Endothelial cell of umbilical vein (primary cell): ENCODE measurements at regions not wholly inside any gene's neighbourhood (a gene's known extent, or its start where the extent isn't known, plus 50 kb on each side); places are given as distances from the start of the nearest gene placed in this dataset.

Experiments used
- BruUV-seq: library from RNA; stranded (reverse); fragments of 400-500 nt; replicated peaks from 2 replicates; lab custom pipeline; 2021; lab: Mats Ljungman, UMichigan
- CTCF ChIA-PET: fragments of 300-600, 350-600 bp; sonication (Branson Sonifier 250); formaldehyde crosslinking; loops from one replicate; lab custom pipeline; 2021; ENCODE audit warnings: antibody characterized with exemption, inconsistent platforms; lab: Charles Lee
- POLR2A ChIA-PET: fragments of 300-600, 350-600 bp; sonication (Branson Sonifier 250); formaldehyde crosslinking; loops from one replicate; lab custom pipeline; 2021; ENCODE audit warnings: antibody characterized with exemption, inconsistent platforms; lab: Charles Lee
- DNase-seq: peaks from one replicate; pipeline ENCODE4 v3.0.0-alpha.2; 2011; ENCODE audit warnings: low read depth, low spot score
- FAIRE-seq: peaks from 2 replicates; lab custom pipeline; 2011; peaks lifted over from hg19 to GRCh38; lab: Jason Lieb, UNC
- H2AFZ ChIP-seq: 2 replicates; pipeline ENCODE4 v1.6.0; 2012; ENCODE audit warnings: low read depth, low read length, control low read depth, inconsistent platforms
- H3K27ac ChIP-seq: 2 replicates; pipeline ENCODE4 v1.5.1; 2011; ENCODE audit warnings: low read depth, mild to moderate bottlenecking, control low read depth, low read length, moderate library complexity; ENCODE audit not compliant: insufficient read depth
- H3K27me3 ChIP-seq, 2 experiments: 2 replicates each; pipeline versions ENCODE4 v1.6.0 to v1.6.1; 2011; ENCODE audit warnings: low read length in 2 of 2, mixed read lengths in 1 of 2; ENCODE audit not compliant: control insufficient read depth in 2 of 2, insufficient read depth in 2 of 2
- H3K36me3 ChIP-seq, 2 experiments: 2 replicates in 1 of 2; 3 replicates in 1 of 2; pipeline ENCODE4 v1.5.1; 2011; ENCODE audit warnings: low read length in 2 of 2, mild to moderate bottlenecking in 1 of 2, moderate library complexity in 1 of 2; ENCODE audit not compliant: control insufficient read depth in 2 of 2, insufficient read depth in 2 of 2; ENCODE audit errors: extremely low read depth in 1 of 2
- H3K4me1 ChIP-seq: 3 replicates; pipeline ENCODE4 v1.5.1; 2011; ENCODE audit warnings: mild to moderate bottlenecking, low read length; ENCODE audit not compliant: control insufficient read depth, insufficient read depth; ENCODE audit errors: extremely low read depth
- H3K4me2 ChIP-seq: 2 replicates; pipeline ENCODE4 v1.6.1; 2011; ENCODE audit warnings: low read length, control low read depth, mixed read lengths; ENCODE audit not compliant: insufficient read depth
- H3K4me3 ChIP-seq, 3 experiments: fragments of 200-600 bp in 1 of 3; sonication (generic), shearing (Covaris generic) in 1 of 3; replicated peaks in 1 of 3; 2 replicates each; pipeline ENCODE4 v1.5.1; 2011 to 2016; ENCODE audit warnings: control low read depth in 3 of 3, low read length in 3 of 3, mild to moderate bottlenecking in 2 of 3, inconsistent platforms in 1 of 3, low read depth in 1 of 3, moderate library complexity in 1 of 3; ENCODE audit not compliant: insufficient read depth in 1 of 3
- H3K79me2 ChIP-seq: 2 replicates; pipeline ENCODE4 v1.6.0; 2012; ENCODE audit warnings: low read length, inconsistent platforms; ENCODE audit not compliant: control insufficient read depth, insufficient read depth
- H3K9ac ChIP-seq: replicated peaks from 2 replicates; pipeline ENCODE3; 2011; ENCODE audit warnings: low read length, control low read depth; ENCODE audit not compliant: insufficient read depth; ENCODE audit errors: extremely low read depth
- H3K9me1 ChIP-seq: replicated peaks from 3 replicates; pipeline ENCODE4 v1.6.0; 2011; ENCODE audit warnings: mild to moderate bottlenecking, low read length; ENCODE audit not compliant: control insufficient read depth, insufficient read depth; ENCODE audit errors: extremely low read depth
- H3K9me3 ChIP-seq: replicated peaks from 2 replicates; pipeline ENCODE4 v1.5.1; 2012; ENCODE audit warnings: low read length, inconsistent platforms; ENCODE audit not compliant: control insufficient read depth, insufficient read depth
- H4K20me1 ChIP-seq: replicated peaks from 2 replicates; pipeline ENCODE3; 2011; ENCODE audit warnings: mild to moderate bottlenecking, low read length; ENCODE audit not compliant: control insufficient read depth, insufficient read depth; ENCODE audit errors: extremely low read depth
- EZH2 ChIP-seq: IDR thresholded peaks from 2 replicates; pipeline ENCODE4 v1.6.1; 2012; ENCODE audit warnings: borderline replicate concordance, low read depth, mild to moderate bottlenecking, moderate library complexity, low read length, inconsistent platforms; ENCODE audit not compliant: severe bottlenecking
- FOS ChIP-seq: IDR thresholded peaks from 2 replicates; pipeline ENCODE4 v1.6.1; 2011; ENCODE audit warnings: mild to moderate bottlenecking, low read length, moderate library complexity, borderline replicate concordance; ENCODE audit not compliant: insufficient read depth
- GATA2 ChIP-seq: IDR thresholded peaks from 2 replicates; pipeline ENCODE4 v1.7.0; 2011; ENCODE audit warnings: low read depth, mild to moderate bottlenecking, moderate library complexity, mixed read lengths, low read length; ENCODE audit not compliant: insufficient read length, insufficient read depth
- JUN ChIP-seq: IDR thresholded peaks from 2 replicates; pipeline ENCODE4 v1.6.1; 2011; ENCODE audit warnings: borderline replicate concordance, low read depth; ENCODE audit not compliant: insufficient read length, insufficient read depth
- MYC ChIP-seq: IDR thresholded peaks from one replicate; pipeline ENCODE4 v1.6.1; 2011; ENCODE audit warnings: mild to moderate bottlenecking, low read depth, low read length
- POLR2A ChIP-seq: IDR thresholded peaks from 2 replicates; pipeline ENCODE4 v1.6.1; 2012; ENCODE audit warnings: low read depth, mild to moderate bottlenecking, control low read depth, low read length
- POLR2AphosphoS5 ChIP-seq: IDR thresholded peaks from 2 replicates; pipeline ENCODE4 v1.6.1; 2012; ENCODE audit warnings: low read depth, mild to moderate bottlenecking, control low read depth, low read length, moderate library complexity; ENCODE audit not compliant: insufficient read depth
- dilution Hi-C: fragments of 300-500 bp; cut with MboI; formaldehyde crosslinking; loops from one replicate; pipeline ENCODE4 v1.15.0; 2019; ENCODE audit warnings: low sequenced_read_pairs; ENCODE audit not compliant: extremely low pct_ligation_motif_present
- intact Hi-C: fragments of 100-400 bp; cut with micrococcal nuclease; formaldehyde crosslinking; loops from one replicate; pipeline ENCODE4 v1.10.0; 2022
- TF ChIP-seq, protein P1 (sequence below), 2 donors: IDR thresholded peaks; 1 replicate in 1 of 2; 2 replicates in 1 of 2; pipeline ENCODE4 v1.5.1; 2011; ENCODE audit warnings: low read length in 2 of 2, mild to moderate bottlenecking in 2 of 2, moderate library complexity in 2 of 2, control low read depth in 1 of 2, inconsistent platforms in 1 of 2, low read depth in 1 of 2; ENCODE audit not compliant: insufficient read depth in 1 of 2; ENCODE audit errors: extremely low read depth in 1 of 2

DNA sequence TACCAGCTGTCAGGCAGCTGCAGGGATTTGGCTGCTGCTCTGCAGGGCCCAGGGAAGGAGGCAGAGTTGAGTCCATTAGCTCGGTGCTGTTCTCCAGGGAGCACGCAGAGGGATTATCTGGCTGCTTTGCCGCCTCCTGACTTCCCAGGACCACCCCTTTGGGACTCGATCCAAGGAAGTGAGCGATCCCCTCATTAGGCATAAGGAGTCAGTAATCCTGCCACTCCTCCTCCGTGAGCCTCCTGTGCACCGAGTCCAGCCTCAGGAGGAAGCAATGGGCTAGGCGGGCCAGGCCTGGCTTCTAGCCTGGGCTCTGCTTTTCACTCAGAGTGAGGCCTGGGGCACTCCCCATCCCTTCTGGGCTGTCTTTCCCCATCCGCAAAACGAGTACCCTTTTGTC, 417.9 kb downstream of the RPS24 start:
- no peak for TF ChIP-seq POLR2AphosphoS5
- no TSS peak for BruUV-seq
- Histone ChIP-seq H2AFZ (no peak overlapping the region), H3K4me3 (no peak overlapping the region), H3K4me1 (peaks cover 10% of the 10 kb centered on the region), H3K27me3 (no peaks in the 10 kb centered on the region), H3K4me2 (no peak overlapping the region), H3K79me2 (peaks cover 2% of the 10 kb centered on the region), H3K36me3 (no peaks in the 10 kb centered on the region), H3K27ac (no peak overlapping the region), H3K9ac (no peak overlapping the region), H3K9me3 (no peaks in the 10 kb centered on the region), H4K20me1 (no peaks in the 10 kb centered on the region), H3K9me1 (no peaks in the 10 kb centered on the region)
- intact Hi-C loops, result loop anchor here (10.0 kb wide), 1 partner anchor 743 kb away; no protein-coding TSS in a partner anchor
- DNase-seq (peak; percentile 21), FAIRE-seq (peak; percentile 15)
- CTCF ChIA-PET, result interaction anchor here (1.2 kb wide), 1 partner anchor 91 kb away, joined by 3 read pairs; no protein-coding TSS in a partner anchor
- POLR2A ChIA-PET, result no interaction called here
- dilution Hi-C loops, result no loop called here

DNA sequence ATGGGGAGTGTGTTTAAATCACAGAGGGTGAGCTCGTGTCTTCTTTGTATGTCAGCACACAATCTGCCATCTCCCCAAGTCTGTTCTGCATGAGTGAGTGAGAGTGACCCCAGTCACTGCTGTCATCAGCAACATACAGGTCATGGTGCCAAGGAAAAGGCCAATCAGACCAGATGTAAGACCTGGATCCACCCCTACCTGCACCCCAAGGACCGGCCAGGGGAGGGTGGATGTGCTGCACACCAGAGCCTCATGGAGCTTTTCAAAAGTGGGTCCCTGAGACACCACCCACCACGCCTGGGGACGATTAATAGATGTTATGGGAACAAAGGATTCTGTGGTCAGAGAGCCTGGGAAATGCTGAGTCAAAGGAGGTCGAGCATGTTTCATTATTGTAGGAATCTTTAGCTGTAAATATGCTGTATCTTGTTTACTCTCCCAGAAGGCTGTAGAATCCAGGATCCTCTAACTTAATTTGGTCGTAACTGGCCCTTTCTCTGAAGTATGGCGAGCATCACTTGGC, 420.5 kb downstream of the RPS24 start:
- H3K4me2 ChIP-seq, result no peak overlapping the region
- no peak overlapping the region for H3K4me3 ChIP-seq
- no peaks in the 10 kb centered on the region for H3K9me3 ChIP-seq
- dilution Hi-C loops, result no loop called here
- no TSS peak for BruUV-seq
- no peak overlapping the region for H3K27ac ChIP-seq
- H3K79me2 ChIP-seq, result peaks cover 2% of the 10 kb centered on the region
- H4K20me1 ChIP-seq, result no peaks in the 10 kb centered on the region
- TF ChIP-seq POLR2A (no peak), POLR2AphosphoS5 (no peak), GATA2 (no peak), EZH2 (no peak), FOS (no peak), JUN (no peak), MYC (no peak)
- TF ChIP-seq, protein P1, sequence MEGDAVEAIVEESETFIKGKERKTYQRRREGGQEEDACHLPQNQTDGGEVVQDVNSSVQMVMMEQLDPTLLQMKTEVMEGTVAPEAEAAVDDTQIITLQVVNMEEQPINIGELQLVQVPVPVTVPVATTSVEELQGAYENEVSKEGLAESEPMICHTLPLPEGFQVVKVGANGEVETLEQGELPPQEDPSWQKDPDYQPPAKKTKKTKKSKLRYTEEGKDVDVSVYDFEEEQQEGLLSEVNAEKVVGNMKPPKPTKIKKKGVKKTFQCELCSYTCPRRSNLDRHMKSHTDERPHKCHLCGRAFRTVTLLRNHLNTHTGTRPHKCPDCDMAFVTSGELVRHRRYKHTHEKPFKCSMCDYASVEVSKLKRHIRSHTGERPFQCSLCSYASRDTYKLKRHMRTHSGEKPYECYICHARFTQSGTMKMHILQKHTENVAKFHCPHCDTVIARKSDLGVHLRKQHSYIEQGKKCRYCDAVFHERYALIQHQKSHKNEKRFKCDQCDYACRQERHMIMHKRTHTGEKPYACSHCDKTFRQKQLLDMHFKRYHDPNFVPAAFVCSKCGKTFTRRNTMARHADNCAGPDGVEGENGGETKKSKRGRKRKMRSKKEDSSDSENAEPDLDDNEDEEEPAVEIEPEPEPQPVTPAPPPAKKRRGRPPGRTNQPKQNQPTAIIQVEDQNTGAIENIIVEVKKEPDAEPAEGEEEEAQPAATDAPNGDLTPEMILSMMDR (IDR thresholded peaks at IDR 0.05; ENCODE audit: extremely low read depth in 1 of 2, insufficient read depth in 1 of 2, low read depth in 1 of 2, low read length in 2 of 2), result no peak
- no peak overlapping the region for H2AFZ ChIP-seq
- no peaks in the 10 kb centered on the region for H3K36me3 ChIP-seq
- no peaks in the 10 kb centered on the region for H3K9me1 ChIP-seq
- intact Hi-C loops, result loop anchor here (10.0 kb wide), 1 partner anchor 741 kb away; no protein-coding TSS in a partner anchor
- H3K4me1 ChIP-seq, result peaks cover 35% of the 10 kb centered on the region
- ChIA-PET POLR2A (no interaction called here), CTCF (no interaction called here)
- DNase-seq (no peak), FAIRE-seq (no peak)
- no peaks in the 10 kb centered on the region for H3K27me3 ChIP-seq
- no peak overlapping the region for H3K9ac ChIP-seq
